Keratinocyte (primary cell): ENCODE measurements at regions not wholly inside any gene's neighbourhood (a gene's known extent, or its start where the extent isn't known, plus 50 kb on each side); places are given as distances from the start of the nearest gene placed in this dataset.

Source experiments
- EZH2 ChIP-seq: IDR thresholded peaks from one replicate; pipeline ENCODE4 v1.6.1; 2012; ENCODE audit warnings: inconsistent platforms, mild to moderate bottlenecking, low read length, moderate library complexity
- TF ChIP-seq, protein P1 (sequence below), 3 experiments: IDR thresholded peaks in 1 of 3; conservative IDR thresholded peaks in 1 of 3; optimal IDR thresholded peaks in 1 of 3; 2 replicates in 2 of 3; 3 replicates in 1 of 3; pipeline versions ENCODE3 to v1.5.1; 2011; ENCODE audit warnings: low read length in 3 of 3, mild to moderate bottlenecking in 3 of 3, moderate library complexity in 2 of 3, control low read depth in 1 of 3, inconsistent platforms in 1 of 3; ENCODE audit not compliant: insufficient read depth in 2 of 3; ENCODE audit errors: extremely low read depth in 1 of 3

- TF ChIP-seq, protein P1, sequence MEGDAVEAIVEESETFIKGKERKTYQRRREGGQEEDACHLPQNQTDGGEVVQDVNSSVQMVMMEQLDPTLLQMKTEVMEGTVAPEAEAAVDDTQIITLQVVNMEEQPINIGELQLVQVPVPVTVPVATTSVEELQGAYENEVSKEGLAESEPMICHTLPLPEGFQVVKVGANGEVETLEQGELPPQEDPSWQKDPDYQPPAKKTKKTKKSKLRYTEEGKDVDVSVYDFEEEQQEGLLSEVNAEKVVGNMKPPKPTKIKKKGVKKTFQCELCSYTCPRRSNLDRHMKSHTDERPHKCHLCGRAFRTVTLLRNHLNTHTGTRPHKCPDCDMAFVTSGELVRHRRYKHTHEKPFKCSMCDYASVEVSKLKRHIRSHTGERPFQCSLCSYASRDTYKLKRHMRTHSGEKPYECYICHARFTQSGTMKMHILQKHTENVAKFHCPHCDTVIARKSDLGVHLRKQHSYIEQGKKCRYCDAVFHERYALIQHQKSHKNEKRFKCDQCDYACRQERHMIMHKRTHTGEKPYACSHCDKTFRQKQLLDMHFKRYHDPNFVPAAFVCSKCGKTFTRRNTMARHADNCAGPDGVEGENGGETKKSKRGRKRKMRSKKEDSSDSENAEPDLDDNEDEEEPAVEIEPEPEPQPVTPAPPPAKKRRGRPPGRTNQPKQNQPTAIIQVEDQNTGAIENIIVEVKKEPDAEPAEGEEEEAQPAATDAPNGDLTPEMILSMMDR (optimal IDR thresholded peaks at IDR 0.05 in 1 of 3, IDR thresholded peaks at IDR 0.05 in 1 of 3, conservative IDR thresholded peaks at IDR 0.05 in 1 of 3; ENCODE audit: extremely low read depth in 1 of 3, insufficient read depth in 2 of 3, low read length in 3 of 3) = no peak
- no peak for TF ChIP-seq EZH2
Measured at GRCh38 chr6:146905181-146905704, 299.0 kb upstream of the STXBP5 start.
